ENCODE measurements at regions not wholly inside any gene's neighbourhood (a gene's known extent, or its start where the extent isn't known, plus 50 kb on each side); places are given as distances from the start of the nearest gene placed in this dataset.

- no peaks in the 10 kb centered on the region for H3K27me3 Mint-ChIP-seq
- H3K9me3 Mint-ChIP-seq: no peaks in the 10 kb centered on the region
- no peaks in the 10 kb centered on the region for H3K4me1 Mint-ChIP-seq (ENCODE audit: unreplicated experiment)
Observed at GRCh38 chr13:55190996-55191395, 1949.7 kb upstream of the PRR20A start.

DNA sequence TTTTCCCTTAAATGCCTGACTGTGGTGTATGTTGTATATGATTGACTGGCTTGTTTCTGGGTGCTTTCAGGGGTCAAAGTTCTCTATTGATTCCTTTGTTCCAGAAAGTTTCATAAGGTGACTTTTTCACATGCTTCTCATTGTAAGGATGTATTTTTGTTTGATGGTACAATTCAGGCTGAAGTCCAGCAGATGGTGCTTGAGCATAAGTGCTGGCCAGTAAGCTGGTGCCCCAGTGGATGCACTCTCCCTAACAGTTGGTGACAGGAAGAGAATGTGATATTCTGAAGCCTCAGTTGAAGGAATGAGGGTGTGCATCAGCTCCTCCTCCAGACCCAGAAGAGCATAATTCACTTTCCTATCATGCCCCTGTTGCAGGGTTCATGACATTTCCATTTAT is 1941.6 kb upstream of the PRR20A start:
- Mint-ChIP-seq H3K4me1 (ENCODE audit: unreplicated experiment) (peaks cover 4% of the 10 kb centered on the region), H3K36me3 (no peaks in the 10 kb centered on the region), H3K27ac (no peak overlapping the region), H3K27me3 (no peaks in the 10 kb centered on the region), H3K4me3 (no peak overlapping the region), H3K9me3 (peaks cover 3% of the 10 kb centered on the region)
- no peak for DNase-seq (ENCODE audit: extremely low spot score, unreplicated experiment)
- TF ChIP-seq, protein P1, sequence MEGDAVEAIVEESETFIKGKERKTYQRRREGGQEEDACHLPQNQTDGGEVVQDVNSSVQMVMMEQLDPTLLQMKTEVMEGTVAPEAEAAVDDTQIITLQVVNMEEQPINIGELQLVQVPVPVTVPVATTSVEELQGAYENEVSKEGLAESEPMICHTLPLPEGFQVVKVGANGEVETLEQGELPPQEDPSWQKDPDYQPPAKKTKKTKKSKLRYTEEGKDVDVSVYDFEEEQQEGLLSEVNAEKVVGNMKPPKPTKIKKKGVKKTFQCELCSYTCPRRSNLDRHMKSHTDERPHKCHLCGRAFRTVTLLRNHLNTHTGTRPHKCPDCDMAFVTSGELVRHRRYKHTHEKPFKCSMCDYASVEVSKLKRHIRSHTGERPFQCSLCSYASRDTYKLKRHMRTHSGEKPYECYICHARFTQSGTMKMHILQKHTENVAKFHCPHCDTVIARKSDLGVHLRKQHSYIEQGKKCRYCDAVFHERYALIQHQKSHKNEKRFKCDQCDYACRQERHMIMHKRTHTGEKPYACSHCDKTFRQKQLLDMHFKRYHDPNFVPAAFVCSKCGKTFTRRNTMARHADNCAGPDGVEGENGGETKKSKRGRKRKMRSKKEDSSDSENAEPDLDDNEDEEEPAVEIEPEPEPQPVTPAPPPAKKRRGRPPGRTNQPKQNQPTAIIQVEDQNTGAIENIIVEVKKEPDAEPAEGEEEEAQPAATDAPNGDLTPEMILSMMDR (conservative IDR thresholded peaks at IDR 0.05): peak; percentile 64

More at GRCh38 chr13:55190996-55191395, 1949.7 kb upstream of the PRR20A start:
- Mint-ChIP-seq H3K36me3 (no peaks in the 10 kb centered on the region), H3K27ac (no peak overlapping the region), H3K4me3 (no peak overlapping the region)
- DNase-seq (ENCODE audit: extremely low spot score, unreplicated experiment): no peak
- TF ChIP-seq, protein P1 (conservative IDR thresholded peaks at IDR 0.05): no peak

DNA sequence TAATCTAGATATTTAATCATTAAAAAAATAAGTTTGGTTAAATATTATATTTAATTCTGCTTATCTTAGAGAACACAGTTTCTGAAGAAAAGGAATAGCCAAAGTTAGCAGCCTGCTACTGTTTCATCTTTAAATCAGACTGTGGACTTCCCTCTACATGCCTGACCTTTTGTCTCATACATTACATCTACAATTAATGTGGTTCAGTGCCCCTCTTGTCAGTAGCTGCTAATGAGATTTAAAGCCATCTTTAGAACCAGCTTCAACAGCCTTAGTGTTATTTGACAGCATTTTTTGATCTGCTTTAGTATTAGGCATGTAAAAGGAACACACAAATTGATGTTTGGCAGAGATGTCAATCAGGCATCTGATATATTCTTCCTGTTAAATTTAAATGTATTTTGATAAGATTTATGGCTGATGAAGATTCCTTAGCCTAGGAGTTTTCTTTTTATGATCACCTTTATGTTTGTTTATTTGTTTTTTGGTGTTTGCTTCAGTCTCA is 1925.8 kb upstream of the PRR20A start:
- no peak overlapping the region for H3K27ac Mint-ChIP-seq
- no peak overlapping the region for H3K4me3 Mint-ChIP-seq
- TF ChIP-seq, protein P1 (conservative IDR thresholded peaks at IDR 0.05): no peak
- H3K27me3 Mint-ChIP-seq: no peaks in the 10 kb centered on the region
- no peak for DNase-seq (ENCODE audit: extremely low spot score, unreplicated experiment)
- no peaks in the 10 kb centered on the region for H3K36me3 Mint-ChIP-seq
- no peaks in the 10 kb centered on the region for H3K9me3 Mint-ChIP-seq
- no peaks in the 10 kb centered on the region for H3K4me1 Mint-ChIP-seq (ENCODE audit: unreplicated experiment)

- H3K4me1 Mint-ChIP-seq (ENCODE audit: unreplicated experiment): no peaks in the 10 kb centered on the region
- H3K36me3 Mint-ChIP-seq: no peaks in the 10 kb centered on the region
Observed at GRCh38 chr13:55219538-55219937, 1921.2 kb upstream of the PRR20A start.

GRCh38 chr13:55229906-55230569 is 1910.7 kb upstream of the PRR20A start:
- TF ChIP-seq, protein P1 (conservative IDR thresholded peaks at IDR 0.05): no peak
- H3K36me3 Mint-ChIP-seq: no peaks in the 10 kb centered on the region
- H3K4me3 Mint-ChIP-seq: no peak overlapping the region
- H3K27ac Mint-ChIP-seq: no peak overlapping the region
- no peaks in the 10 kb centered on the region for H3K27me3 Mint-ChIP-seq
- no peaks in the 10 kb centered on the region for H3K4me1 Mint-ChIP-seq (ENCODE audit: unreplicated experiment)
- H3K9me3 Mint-ChIP-seq: no peaks in the 10 kb centered on the region
- DNase-seq (ENCODE audit: extremely low spot score, unreplicated experiment): no peak

More at GRCh38 chr13:55219538-55219937, 1921.2 kb upstream of the PRR20A start:
- H3K27ac Mint-ChIP-seq: no peak overlapping the region
- H3K4me3 Mint-ChIP-seq: no peak overlapping the region
- H3K27me3 Mint-ChIP-seq: no peaks in the 10 kb centered on the region
- no peaks in the 10 kb centered on the region for H3K9me3 Mint-ChIP-seq
- TF ChIP-seq, protein P1 (conservative IDR thresholded peaks at IDR 0.05): no peak
- DNase-seq (ENCODE audit: extremely low spot score, unreplicated experiment): no peak

All from type B pancreatic cell (in vitro differentiated cells).